ENCODE measurements at regions not wholly inside any gene's neighbourhood (a gene's known extent, or its start where the extent isn't known, plus 50 kb on each side); places are given as distances from the start of the nearest gene placed in this dataset.

DNA sequence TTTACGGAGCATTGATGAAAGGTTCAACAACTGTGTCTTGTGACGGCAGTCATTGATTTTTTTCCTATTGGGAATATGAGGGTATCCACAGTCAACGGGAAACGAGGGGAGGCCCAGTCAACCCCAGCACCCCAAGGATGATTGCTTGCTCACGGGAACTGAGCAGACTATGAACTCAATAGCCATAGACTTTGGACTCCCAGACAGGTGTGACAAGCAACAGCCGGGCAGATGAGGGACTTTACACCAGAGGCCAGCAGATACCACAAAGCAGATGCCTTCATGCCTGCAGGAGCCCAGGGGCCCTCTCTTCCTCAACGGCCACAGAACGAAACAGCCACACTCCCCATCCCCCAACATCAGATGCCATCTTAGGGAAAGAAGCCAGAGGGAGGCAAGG, 80.3 kb upstream of the FLT1 start (continued):
- TF ChIP-seq SIN3A (conservative IDR thresholded peaks at IDR 0.05 in 1 of 2, IDR thresholded peaks at IDR 0.05 in 1 of 2; ENCODE audit: low read depth in 1 of 2, low read length in 2 of 2) (no peak), MAFK (IDR thresholded peaks at IDR 0.05; ENCODE audit: low read depth, low read length) (no peak), TEAD4 (IDR thresholded peaks at IDR 0.05; ENCODE audit: low read depth, low read length) (no peak)
